Ovary (tissue), 7 donors: ENCODE measurements at regions not wholly inside any gene's neighbourhood (a gene's known extent, or its start where the extent isn't known, plus 50 kb on each side); places are given as distances from the start of the nearest gene placed in this dataset.

ENCODE experiments used
- DNase-seq, 5 donors: peaks; one replicate each; pipeline ENCODE4 v3.0.0-alpha.2; 2019 to 2020
- H3K27ac ChIP-seq, 2 donors: fragments of 200-600 bp; one replicate each; pipeline versions ENCODE4 v1.5.1 to v1.8.0; 2019 to 2022
- H3K27me3 ChIP-seq: fragments of 200-600 bp; one replicate; pipeline ENCODE4 v1.8.0; 2022
- H3K36me3 ChIP-seq: fragments of 200-600 bp; sonication (generic); one replicate; pipeline ENCODE4 v1.5.1; 2019
- H3K4me1 ChIP-seq: one replicate; pipeline ENCODE4 v1.8.1; 2013; ENCODE audit warnings: mild to moderate bottlenecking, moderate library complexity; ENCODE audit not compliant: insufficient read depth
- H3K4me3 ChIP-seq: fragments of 200-600 bp; sonication (generic); one replicate; pipeline ENCODE4 v1.5.1; 2017
- H3K9me3 ChIP-seq, 2 donors: fragments of 200-600 bp in 1 of 2; sonication (generic) in 1 of 2; one replicate each; pipeline versions ENCODE4 v1.5.1 to v1.8.1; 2013 to 2019; ENCODE audit warnings: mild to moderate bottlenecking in 1 of 2, moderate library complexity in 1 of 2
- EP300 ChIP-seq: sonication (generic); formaldehyde crosslinking; IDR thresholded peaks from one replicate; pipeline ENCODE4 v1.6.1; 2017; ENCODE audit warnings: antibody characterized with exemption
- POLR2A ChIP-seq: fragments of 450-650 bp; IDR thresholded peaks from one replicate; pipeline ENCODE4 v1.6.1; 2017; ENCODE audit warnings: antibody characterized with exemption, mild to moderate bottlenecking, moderate library complexity
- WGBS, 3 donors: extraction: QIAGEN DNeasy Blood & Tissue Kit in 1 of 3; methylation state at CpG; one replicate each; pipeline versions ENCODE4 v1.1.5 to v1.1.7; 2013 to 2017; 5-methylcytosine and 5-hydroxymethylcytosine counted together
- intact Hi-C, 4 donors: fragments of 100-400 bp; cut with DNase I; formaldehyde crosslinking; loops; one replicate each; pipeline versions ENCODE4 v1.11.0 to v1.15.1; 2022 to 2023
- TF ChIP-seq, protein P1 (sequence below), 3 donors: fragments of 450-650 bp in 2 of 3; fragments of 200-600 bp in 1 of 3; IDR thresholded peaks; one replicate each; pipeline versions ENCODE4 v1.5.1 to v1.8.0; 2016 to 2022; ENCODE audit warnings: antibody characterized with exemption in 3 of 3, mild to moderate bottlenecking in 1 of 3
- donor health status: DM: no; HTN: no; CAD: no; lungs with moderate emphysema.
- donor health status: DM: no; HTN: no; CAD: no.
- donor health status: Bipolar disorder and iron deficiency.
- donor health status: DM: no; HTN: no; CAD: no.
- donor health status: DM: yes; HTN: yes; CAD: no.

GRCh38 chr15:62834686-62835329, 207.7 kb upstream of the TPM1 start:
- no peaks in the 10 kb centered on the region for H3K27me3 ChIP-seq
- no peaks in the 10 kb centered on the region for H3K36me3 ChIP-seq
- intact Hi-C loops: no loop called here
- TF ChIP-seq, protein P1, sequence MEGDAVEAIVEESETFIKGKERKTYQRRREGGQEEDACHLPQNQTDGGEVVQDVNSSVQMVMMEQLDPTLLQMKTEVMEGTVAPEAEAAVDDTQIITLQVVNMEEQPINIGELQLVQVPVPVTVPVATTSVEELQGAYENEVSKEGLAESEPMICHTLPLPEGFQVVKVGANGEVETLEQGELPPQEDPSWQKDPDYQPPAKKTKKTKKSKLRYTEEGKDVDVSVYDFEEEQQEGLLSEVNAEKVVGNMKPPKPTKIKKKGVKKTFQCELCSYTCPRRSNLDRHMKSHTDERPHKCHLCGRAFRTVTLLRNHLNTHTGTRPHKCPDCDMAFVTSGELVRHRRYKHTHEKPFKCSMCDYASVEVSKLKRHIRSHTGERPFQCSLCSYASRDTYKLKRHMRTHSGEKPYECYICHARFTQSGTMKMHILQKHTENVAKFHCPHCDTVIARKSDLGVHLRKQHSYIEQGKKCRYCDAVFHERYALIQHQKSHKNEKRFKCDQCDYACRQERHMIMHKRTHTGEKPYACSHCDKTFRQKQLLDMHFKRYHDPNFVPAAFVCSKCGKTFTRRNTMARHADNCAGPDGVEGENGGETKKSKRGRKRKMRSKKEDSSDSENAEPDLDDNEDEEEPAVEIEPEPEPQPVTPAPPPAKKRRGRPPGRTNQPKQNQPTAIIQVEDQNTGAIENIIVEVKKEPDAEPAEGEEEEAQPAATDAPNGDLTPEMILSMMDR (IDR thresholded peaks at IDR 0.05): no peak
- 90 to 96% (median 96%) methylated on average over 7 of the region's 7 CpGs for WGBS, 3 donors
- no peak overlapping the region for H3K27ac ChIP-seq
- no peak for DNase-seq
- no peaks in the 10 kb centered on the region for H3K4me1 ChIP-seq
- no peak overlapping the region for H3K4me3 ChIP-seq
- no peaks in the 10 kb centered on the region for H3K9me3 ChIP-seq

- Histone ChIP-seq H3K27me3 (no peaks in the 10 kb centered on the region), H3K4me1 (no peaks in the 10 kb centered on the region), H3K4me3 (no peak overlapping the region), H3K36me3 (no peaks in the 10 kb centered on the region), H3K9me3 (no peaks in the 10 kb centered on the region), H3K27ac (no peak overlapping the region)
- TF ChIP-seq POLR2A (no peak), EP300 (no peak)
- TF ChIP-seq, protein P1 (IDR thresholded peaks at IDR 0.05): no peak
- intact Hi-C loops: no loop called here
- WGBS, 3 donors: 85 to 95% (median 93%) methylated on average over 8 of the region's 8 CpGs
- no peak for DNase-seq
Observed at GRCh38 chr15:62835351-62835750, 207.2 kb upstream of the TPM1 start.

- intact Hi-C loops: no loop called here
- no peak overlapping the region for H3K4me3 ChIP-seq
- WGBS, 3 donors: 96 to 97% (median 96%) methylated on average over 16 of the region's 16 CpGs
- H3K27me3 ChIP-seq: no peaks in the 10 kb centered on the region
- H3K27ac ChIP-seq: no peak overlapping the region
- TF ChIP-seq, protein P1 (IDR thresholded peaks at IDR 0.05): no peak
- TF ChIP-seq EP300: no peak
- TF ChIP-seq POLR2A: no peak
- no peaks in the 10 kb centered on the region for H3K9me3 ChIP-seq
- no peaks in the 10 kb centered on the region for H3K4me1 ChIP-seq
- no peak for DNase-seq
- no peaks in the 10 kb centered on the region for H3K36me3 ChIP-seq
Observed at GRCh38 chr15:62835762-62836161, 206.8 kb upstream of the TPM1 start.

DNA sequence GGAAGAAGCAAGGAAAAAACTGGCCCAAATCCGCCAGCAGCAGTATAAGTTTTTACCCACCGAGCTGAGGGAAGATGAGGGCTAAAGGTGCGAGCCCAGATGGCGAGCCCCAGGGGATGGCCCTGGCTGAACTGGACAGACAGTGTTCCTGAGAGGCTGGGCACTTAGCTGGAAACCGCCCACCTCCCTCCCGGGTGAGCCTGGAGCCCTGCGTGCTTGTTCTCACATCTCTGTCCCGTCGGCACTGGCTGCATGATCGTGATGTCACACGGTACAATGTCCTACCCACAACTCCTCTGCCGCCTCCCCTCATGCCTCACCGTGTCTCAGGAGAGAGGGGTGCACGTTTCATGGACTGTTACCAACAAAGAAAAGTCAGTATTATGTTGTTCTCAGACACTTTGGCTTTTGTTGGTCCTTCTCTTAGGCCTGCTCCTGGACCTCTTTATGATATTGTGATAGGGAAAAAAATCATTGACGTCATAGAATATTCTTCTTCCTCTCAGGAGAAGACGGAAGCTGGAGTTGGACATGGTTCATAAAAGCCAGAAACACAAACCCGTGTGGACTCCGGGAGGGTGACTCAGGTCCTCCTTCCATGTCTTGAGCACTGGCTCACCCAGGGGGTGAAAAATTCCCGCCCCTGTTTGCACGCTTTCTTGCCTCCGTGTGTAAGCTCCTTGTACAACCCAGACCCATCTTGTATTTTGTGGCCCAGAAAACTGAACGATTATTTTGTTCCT, 201.8 kb upstream of the TPM1 start:
- no peaks in the 10 kb centered on the region for H3K9me3 ChIP-seq
- intact Hi-C loops: loop anchor here in 2 of 4 donors (10.0 kb wide), 2 partner anchors 204 to 254 kb away; partner anchors contain the start of gene TPM1 (in 1 of the 2)
- no peak overlapping the region for H3K27ac ChIP-seq
- H3K4me3 ChIP-seq: no peak overlapping the region
- no peak for DNase-seq
- H3K36me3 ChIP-seq: no peaks in the 10 kb centered on the region
- H3K4me1 ChIP-seq: no peaks in the 10 kb centered on the region
- no peaks in the 10 kb centered on the region for H3K27me3 ChIP-seq
- TF ChIP-seq POLR2A (no peak), EP300 (no peak)
- TF ChIP-seq, protein P1 (IDR thresholded peaks at IDR 0.05): no peak
- WGBS, 3 donors: 92 to 95% (median 94%) methylated on average over 22 of the region's 22 CpGs
